HG03097 (cell line): ENCODE measurements at regions not wholly inside any gene's neighbourhood (a gene's known extent, or its start where the extent isn't known, plus 50 kb on each side); places are given as distances from the start of the nearest gene placed in this dataset.

ENCODE experiments used
- ATAC-seq: cut with Tn5 transposase; IDR thresholded peaks from one replicate; pipeline ENCODE4 v1.9.1; 2021; ENCODE audit not compliant: unreplicated experiment, low FRiP score

DNA sequence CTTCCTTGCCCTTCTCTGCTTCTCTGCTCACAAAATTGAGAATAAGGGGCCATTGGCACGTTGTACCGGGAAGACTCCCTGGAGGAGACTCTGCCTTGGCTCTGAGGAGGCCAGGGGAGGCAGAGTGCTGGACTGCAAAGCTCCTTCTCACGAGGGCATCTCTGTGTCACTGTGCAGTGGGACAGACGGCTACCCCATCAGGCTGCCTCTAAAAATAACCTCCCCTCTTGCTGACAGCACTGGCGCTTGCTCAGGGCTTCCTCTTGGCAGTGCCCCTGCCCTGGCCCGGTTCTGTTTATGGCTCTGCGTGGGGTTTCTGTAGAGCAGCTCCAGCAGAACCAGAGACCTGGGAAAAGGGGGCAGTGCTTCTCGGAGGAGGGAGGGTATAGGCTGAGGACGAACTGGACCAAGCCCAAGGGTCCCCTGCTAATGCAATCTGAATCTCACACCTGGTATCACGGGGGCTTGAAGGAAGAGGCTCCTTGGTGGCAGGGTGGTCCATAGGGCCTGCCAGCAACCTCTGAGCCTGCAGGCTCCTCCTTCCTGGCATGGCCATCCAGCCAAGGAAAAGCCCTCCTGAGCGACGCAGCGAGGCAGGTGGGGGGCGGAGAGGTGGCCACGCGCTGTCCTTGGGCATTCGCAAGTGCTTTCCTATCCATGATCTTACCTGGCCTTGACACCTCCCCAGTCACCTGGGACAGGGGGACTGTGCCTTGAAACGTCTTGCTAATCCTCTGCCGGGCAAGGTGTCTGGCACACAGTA, 63.3 kb upstream of the TLE3 start:
- ATAC-seq, result no peak

DNA sequence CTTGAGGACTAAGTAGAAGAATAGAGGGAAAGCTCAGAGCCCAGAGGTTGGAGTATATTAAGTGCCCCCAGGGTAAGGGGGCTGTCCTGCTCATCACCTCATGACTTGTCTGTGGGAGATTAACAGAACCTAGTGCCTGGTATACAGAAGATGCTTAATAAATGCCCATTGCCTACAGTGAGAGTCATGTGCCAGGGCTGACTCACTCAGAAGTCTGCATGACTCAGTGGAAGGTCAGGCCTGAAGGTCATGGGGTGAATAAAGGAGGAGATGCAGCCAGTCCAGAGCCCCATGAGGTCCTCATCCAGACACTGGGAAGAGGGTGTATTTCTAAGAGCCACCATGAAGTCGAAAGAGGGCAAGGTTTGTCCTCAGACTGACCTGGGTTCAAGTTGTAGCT, 62.5 kb upstream of the TLE3 start:
- ATAC-seq, result no peak

- no peak for ATAC-seq
Measured at GRCh38 chr15:70159713-70160009, 61.9 kb upstream of the TLE3 start.

DNA sequence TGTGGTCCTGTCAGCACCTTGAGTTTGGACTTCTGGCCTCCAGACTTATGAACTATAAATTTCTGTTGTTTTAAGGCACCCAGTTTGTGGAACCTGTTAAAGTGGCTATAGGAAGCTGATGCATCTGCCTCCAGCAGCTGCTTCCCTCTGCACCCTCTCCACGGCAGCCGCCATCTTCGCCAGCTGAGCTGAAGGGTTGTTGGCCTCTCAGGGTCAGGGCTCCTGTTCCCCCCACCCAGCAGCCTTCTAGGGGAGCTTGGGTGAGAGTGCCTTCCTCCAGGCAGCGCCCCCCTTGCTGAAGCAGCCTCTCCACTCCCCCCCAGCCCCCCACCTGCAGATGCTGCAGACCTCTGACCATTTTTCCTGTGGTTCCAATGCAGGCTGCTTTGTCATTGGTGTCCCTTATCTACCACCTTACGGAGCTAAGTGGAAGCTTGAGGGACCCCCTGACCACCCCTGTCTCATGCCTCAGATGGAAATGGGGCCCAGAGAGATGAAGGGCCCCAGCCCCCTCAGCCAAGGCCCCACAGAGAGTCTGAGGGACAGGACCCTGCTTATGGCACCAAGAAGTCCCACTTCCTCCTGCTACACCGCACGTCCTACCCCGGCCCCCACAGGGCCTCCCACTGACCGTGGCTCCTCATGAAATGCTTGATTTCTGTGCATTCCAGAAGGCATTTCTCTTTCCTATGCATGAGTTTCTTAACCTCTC, 61.4 kb upstream of the TLE3 start:
- ATAC-seq, result no peak

DNA sequence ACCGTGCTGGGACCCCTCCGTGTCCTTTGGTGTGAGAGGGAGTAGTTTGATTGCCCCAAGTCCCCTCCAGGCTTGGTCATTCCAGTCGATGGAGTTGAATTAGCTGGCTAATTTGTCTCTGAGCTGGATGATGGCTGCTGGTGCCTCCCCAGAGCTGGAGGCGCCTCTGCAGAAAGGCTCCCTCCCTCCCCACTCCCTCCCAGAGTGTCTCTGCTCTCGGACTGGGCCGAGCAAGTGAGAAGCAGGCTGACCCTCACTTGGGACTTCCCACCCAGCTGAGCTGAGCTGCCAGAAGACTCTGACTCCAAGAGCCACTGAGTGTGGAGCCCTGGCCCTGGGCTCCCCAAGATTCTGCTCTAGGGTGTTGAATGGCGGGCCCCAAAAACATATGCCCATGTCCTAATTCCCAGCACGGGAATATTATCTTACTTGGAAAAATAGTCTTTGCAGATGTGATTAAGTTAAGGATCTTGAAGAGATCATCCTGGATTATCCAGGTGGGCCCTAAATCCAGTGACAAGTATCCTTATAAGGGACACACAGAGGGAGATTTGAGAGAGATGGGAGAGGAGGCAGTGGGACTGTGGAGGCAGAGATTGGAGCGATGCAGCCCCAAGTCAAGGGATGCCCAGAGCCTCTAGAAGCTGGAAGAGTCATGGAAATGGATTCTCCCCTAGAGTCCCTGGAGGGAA, 60.7 kb upstream of the TLE3 start:
- no peak for ATAC-seq

GRCh38 chr15:70156671-70157271, 59.1 kb upstream of the TLE3 start:
- no peak for ATAC-seq

GRCh38 chr15:70154718-70155347, 57.1 kb upstream of the TLE3 start:
- ATAC-seq, result no peak

DNA sequence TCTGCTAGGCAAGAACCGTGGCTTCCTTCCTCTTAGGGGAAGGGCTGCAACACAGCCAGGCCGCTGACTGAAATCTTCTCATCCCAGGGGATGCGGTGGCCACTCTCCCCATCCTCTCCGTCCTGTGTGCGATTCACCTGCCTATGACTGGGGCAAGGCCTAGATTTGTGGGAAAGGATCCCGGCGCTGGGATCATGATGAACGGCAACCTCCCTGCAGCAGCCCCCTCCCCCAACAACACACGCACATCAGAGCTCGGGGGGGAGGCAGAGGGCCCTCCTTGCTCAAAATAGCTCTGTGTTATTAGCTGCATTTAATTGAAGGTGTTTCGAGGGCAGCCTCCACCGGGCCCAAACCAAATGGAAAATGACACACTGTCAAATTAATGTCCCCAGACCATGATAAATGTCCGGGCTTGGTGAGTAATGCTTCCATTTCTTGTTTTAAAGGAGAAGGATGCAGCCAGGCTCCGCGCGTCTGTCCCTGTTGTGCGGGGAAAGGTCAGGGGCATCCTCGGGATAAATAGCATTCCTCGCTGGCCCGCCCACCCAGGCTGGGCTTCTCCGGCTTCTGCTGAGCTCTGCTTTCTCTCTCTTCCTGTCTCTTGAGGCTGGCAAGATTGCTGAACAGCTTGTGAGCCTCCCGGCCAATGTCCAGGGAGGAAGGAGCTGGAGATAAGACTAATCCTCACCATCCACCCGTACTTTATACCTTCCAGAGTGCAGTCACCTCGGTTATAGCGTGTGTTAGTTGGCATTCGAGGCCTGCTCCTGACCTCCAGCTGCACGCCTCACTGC, 56.4 kb upstream of the TLE3 start:
- ATAC-seq, result no peak

- no peak for ATAC-seq
Measured at GRCh38 chr15:70152070-70152480, 54.4 kb upstream of the TLE3 start.

- no peak for ATAC-seq
Measured at GRCh38 chr15:70151462-70151861, 53.7 kb upstream of the TLE3 start.

- ATAC-seq, result no peak
Measured at GRCh38 chr15:70151003-70151402, 53.3 kb upstream of the TLE3 start.

- no peak for ATAC-seq
Measured at GRCh38 chr15:70150405-70150747, 52.7 kb upstream of the TLE3 start.

DNA sequence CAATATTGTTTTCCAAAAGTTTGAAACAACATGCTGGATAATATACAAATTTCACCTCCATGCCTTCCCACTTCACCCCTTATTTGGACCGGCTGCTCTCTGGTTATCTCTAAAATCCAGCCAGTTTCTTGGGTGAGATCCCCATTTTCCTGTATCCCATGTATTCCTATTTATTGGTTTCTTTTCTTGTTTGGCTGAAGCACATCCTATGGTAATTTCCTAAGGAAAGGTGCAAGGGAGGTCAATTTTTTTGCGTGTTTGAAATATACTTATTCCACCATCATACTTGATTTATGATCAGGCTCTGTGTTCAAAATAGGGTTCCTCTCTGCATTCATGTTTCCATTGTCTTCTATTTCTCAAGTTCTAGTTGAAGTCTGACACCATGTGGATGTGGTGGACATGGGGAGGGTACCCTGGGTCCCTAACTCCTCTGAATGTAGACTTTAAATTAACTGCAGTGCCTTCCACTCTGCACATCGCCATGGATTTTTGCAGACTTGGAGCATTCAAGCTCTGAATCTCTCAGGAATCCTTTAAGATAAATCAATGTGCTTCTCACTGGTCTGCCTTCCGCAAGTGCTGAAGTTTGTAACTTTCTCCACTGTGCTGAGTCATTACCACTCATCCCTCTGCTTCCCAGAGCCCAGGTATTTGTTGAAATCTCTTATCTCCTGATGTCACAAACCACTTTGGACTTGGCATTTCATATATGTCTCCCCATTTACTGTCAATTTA, 52.1 kb upstream of the TLE3 start:
- ATAC-seq, result no peak

GRCh38 chr15:70147778-70148177, 50.1 kb upstream of the TLE3 start:
- no peak for ATAC-seq
